Epithelial cell of esophagus (primary cell): ENCODE measurements at regions not wholly inside any gene's neighbourhood (a gene's known extent, or its start where the extent isn't known, plus 50 kb on each side); places are given as distances from the start of the nearest gene placed in this dataset.

Experiments
- DNase-seq: peaks from one replicate; pipeline ENCODE4 v3.0.0; 2010; ENCODE audit warnings: low read depth
- H3K4me3 ChIP-seq: 2 replicates; pipeline ENCODE4 v1.5.1; 2011; ENCODE audit warnings: mild to moderate bottlenecking, low read length, control low read depth
- CTCF ChIP-seq: IDR thresholded peaks from 2 replicates; pipeline ENCODE4 v1.5.1; 2011; ENCODE audit warnings: low read depth, mild to moderate bottlenecking, low read length, control low read depth, inconsistent platforms; ENCODE audit not compliant: insufficient read depth; ENCODE audit errors: missing control alignments

DNA sequence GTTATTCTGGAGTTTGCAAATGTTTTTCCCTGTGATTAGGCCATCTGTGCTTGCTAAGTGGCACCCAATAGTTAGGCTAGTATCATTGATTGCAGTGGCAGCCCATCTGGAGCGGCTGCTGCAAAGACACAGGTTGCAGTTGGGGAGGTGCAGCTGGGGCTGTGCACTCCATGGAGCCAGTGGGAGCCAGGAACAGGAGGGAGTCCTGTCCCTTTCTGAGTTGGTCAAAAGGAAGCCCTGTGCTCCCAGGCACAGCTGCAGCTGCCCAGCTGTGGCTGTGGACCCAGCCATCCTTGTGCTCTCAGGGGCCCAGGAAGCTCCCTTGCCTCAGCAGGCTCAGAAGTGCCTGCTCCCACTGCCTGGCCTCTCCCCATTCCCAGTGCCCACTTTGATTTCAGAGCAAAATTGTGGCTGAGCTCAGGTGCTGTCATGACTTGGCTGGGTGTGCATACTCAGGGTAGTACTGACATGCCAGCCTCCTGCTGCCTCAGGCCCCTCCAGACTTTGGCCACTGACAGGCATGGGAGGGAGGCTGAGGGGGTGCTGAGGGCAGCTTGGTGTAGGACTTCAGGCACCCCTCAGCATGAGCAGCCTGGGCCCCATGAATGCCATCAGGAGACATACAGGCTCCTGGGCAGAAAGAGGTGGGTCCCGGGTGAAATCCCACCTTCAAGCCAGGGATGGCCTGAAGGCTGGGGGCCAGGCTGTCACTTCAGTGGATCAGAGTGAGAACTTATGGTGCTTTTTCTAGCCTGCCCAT, 270.6 kb downstream of the PCDH20 start:
- DNase-seq = no peak
- TF ChIP-seq CTCF = no peak
- H3K4me3 ChIP-seq = no peak overlapping the region

DNA sequence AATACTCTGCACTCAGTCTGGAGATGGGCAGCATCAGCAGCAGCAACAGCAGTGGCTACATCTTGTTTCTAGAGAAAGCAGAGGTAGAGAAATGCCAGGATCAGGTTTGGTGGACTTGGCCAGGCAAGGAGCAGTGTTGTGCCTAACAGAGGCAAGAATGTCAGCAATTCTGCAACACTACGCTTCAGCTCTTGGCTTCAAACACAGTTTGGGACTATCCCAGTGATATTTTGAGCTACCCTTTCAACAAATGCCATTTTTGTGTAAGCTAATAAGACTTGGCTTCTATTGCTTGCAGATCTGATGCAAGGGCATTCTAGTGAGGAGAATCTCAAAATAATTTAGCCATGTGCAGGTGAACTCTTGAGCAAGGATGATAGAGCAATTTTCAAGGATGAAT, 271.3 kb downstream of the PCDH20 start:
- no peak for TF ChIP-seq CTCF
- H3K4me3 ChIP-seq = no peak overlapping the region
- no peak for DNase-seq

- no peak for TF ChIP-seq CTCF
- H3K4me3 ChIP-seq = no peak overlapping the region
- DNase-seq = peak; percentile 86
Observed at GRCh38 chr13:61142506-61142905, 273.1 kb downstream of the PCDH20 start.

GRCh38 chr13:61138857-61139256, 276.8 kb downstream of the PCDH20 start:
- no peak for TF ChIP-seq CTCF
- DNase-seq = no peak
- no peak overlapping the region for H3K4me3 ChIP-seq

- no peak for DNase-seq
- no peak for TF ChIP-seq CTCF
- no peak overlapping the region for H3K4me3 ChIP-seq
Observed at GRCh38 chr13:61136515-61136914, 279.1 kb downstream of the PCDH20 start.

- no peak for TF ChIP-seq CTCF
- no peak for DNase-seq
- no peak overlapping the region for H3K4me3 ChIP-seq
Observed at GRCh38 chr13:61136093-61136492, 279.6 kb downstream of the PCDH20 start.

GRCh38 chr13:61135583-61135982, 280.1 kb downstream of the PCDH20 start:
- no peak for TF ChIP-seq CTCF
- no peak for DNase-seq
- no peak overlapping the region for H3K4me3 ChIP-seq
